DND-41 (cell line): ENCODE measurements at regions not wholly inside any gene's neighbourhood (a gene's known extent, or its start where the extent isn't known, plus 50 kb on each side); places are given as distances from the start of the nearest gene placed in this dataset.

Experiments used
- ATAC-seq: fragments of 200-7000 bp; cut with Tn5 transposase; 3 replicates; pipeline ENCODE4 v1.9.1; 2021; ENCODE audit warnings: low read depth; ENCODE audit not compliant: insufficient read depth
- DNase-seq: peaks from one replicate; pipeline ENCODE4 v3.0.0-alpha.2; 2020
- H2AFZ ChIP-seq: 2 replicates; pipeline ENCODE4 v1.6.0; 2012; ENCODE audit warnings: low read depth, low read length
- H3K27ac ChIP-seq: 2 replicates; pipeline ENCODE4 v1.5.1; 2012; ENCODE audit warnings: low read length, inconsistent platforms
- H3K27me3 ChIP-seq: fragments of 200-600 bp; sonication (generic); 2 replicates; pipeline ENCODE4 v1.6.0; 2012; ENCODE audit warnings: low read length, mild to moderate bottlenecking, inconsistent platforms; ENCODE audit not compliant: insufficient read depth, poor library complexity
- H3K36me3 ChIP-seq: 2 replicates; pipeline ENCODE4 v1.5.1; 2012; ENCODE audit warnings: low read length, inconsistent platforms; ENCODE audit not compliant: insufficient read depth
- H3K4me1 ChIP-seq: 2 replicates; pipeline ENCODE4 v1.5.1; 2012; ENCODE audit warnings: mild to moderate bottlenecking, low read length; ENCODE audit not compliant: insufficient read depth
- H3K4me2 ChIP-seq: 2 replicates; pipeline ENCODE4 v1.6.0; 2012; ENCODE audit warnings: mild to moderate bottlenecking, moderate library complexity, low read length, inconsistent platforms; ENCODE audit not compliant: insufficient read depth
- H3K4me3 ChIP-seq, 2 experiments: fragments of 200-600 bp in 1 of 2; shearing (Covaris generic) in 1 of 2; 2 replicates each; pipeline ENCODE4 v1.5.1; 2012 to 2016; ENCODE audit warnings: inconsistent platforms in 2 of 2, low read length in 2 of 2, mild to moderate bottlenecking in 2 of 2, low read depth in 1 of 2, moderate library complexity in 1 of 2
- H3K79me2 ChIP-seq: 2 replicates; pipeline ENCODE4 v1.6.0; 2012; ENCODE audit warnings: low read length, inconsistent platforms; ENCODE audit not compliant: insufficient read depth
- H3K9ac ChIP-seq: 2 replicates; pipeline ENCODE4 v1.6.0; 2012; ENCODE audit warnings: low read depth, mild to moderate bottlenecking, inconsistent platforms, low read length, moderate library complexity
- H3K9me3 ChIP-seq: 2 replicates; pipeline ENCODE4 v1.5.1; 2012; ENCODE audit warnings: low read length, moderate library complexity, mild to moderate bottlenecking, inconsistent platforms; ENCODE audit not compliant: insufficient read depth, severe bottlenecking
- H4K20me1 ChIP-seq: 2 replicates; pipeline ENCODE4 v1.6.0; 2012; ENCODE audit warnings: low read length; ENCODE audit not compliant: insufficient read depth
- CTCF ChIP-seq: IDR thresholded peaks from 2 replicates; pipeline ENCODE4 v1.5.1; 2012; ENCODE audit warnings: borderline replicate concordance, low read length, moderate library complexity, mild to moderate bottlenecking; ENCODE audit not compliant: poor library complexity, severe bottlenecking; ENCODE audit errors: extremely low read depth
- EZH2 ChIP-seq: IDR thresholded peaks from 3 replicates; pipeline ENCODE4 v1.6.1; 2012; ENCODE audit warnings: borderline replicate concordance, low read depth, mild to moderate bottlenecking, moderate library complexity, low read length, inconsistent platforms; ENCODE audit not compliant: severe bottlenecking

GRCh38 chr1:47582891-47583608 lies 145.2 kb downstream of the FOXD2 start:
- Histone ChIP-seq H3K36me3 (no peaks in the 10 kb centered on the region), H3K4me1 (no peaks in the 10 kb centered on the region), H4K20me1 (no peaks in the 10 kb centered on the region; the same call in 1 of the 2 replicates), H2AFZ (no peak overlapping the region), H3K27ac (no peak overlapping the region), H3K4me2 (no peak overlapping the region), H3K4me3 (no peak overlapping the region), H3K27me3 (peaks cover 44% of the 10 kb centered on the region), H3K9ac (no peak overlapping the region), H3K79me2 (no peaks in the 10 kb centered on the region), H3K9me3 (no peaks in the 10 kb centered on the region)
- no peak for DNase-seq
- ATAC-seq, result 0 out of 3 replicates have a peak, but pooled peaks have one; percentile 39
- TF ChIP-seq EZH2 (no peak), CTCF (no peak)

- Histone ChIP-seq H2AFZ (no peak overlapping the region), H3K9ac (no peak overlapping the region), H3K79me2 (no peaks in the 10 kb centered on the region), H3K4me2 (no peak overlapping the region), H4K20me1 (no peaks in the 10 kb centered on the region; the same call in 1 of the 2 replicates), H3K27ac (no peak overlapping the region), H3K4me1 (no peaks in the 10 kb centered on the region), H3K4me3 (no peak overlapping the region), H3K36me3 (no peaks in the 10 kb centered on the region), H3K27me3 (peaks cover 46% of the 10 kb centered on the region), H3K9me3 (no peaks in the 10 kb centered on the region)
- no peak for ATAC-seq
- TF ChIP-seq EZH2, result no peak
- no peak for TF ChIP-seq CTCF
- DNase-seq, result no peak
Measured at GRCh38 chr1:47584249-47584648, 146.4 kb downstream of the FOXD2 start.

- Histone ChIP-seq H4K20me1 (no peaks in the 10 kb centered on the region), H3K27me3 (peaks cover 46% of the 10 kb centered on the region), H3K9ac (no peak overlapping the region), H3K36me3 (no peaks in the 10 kb centered on the region), H3K4me1 (no peaks in the 10 kb centered on the region), H3K79me2 (no peaks in the 10 kb centered on the region), H2AFZ (no peak overlapping the region), H3K9me3 (no peaks in the 10 kb centered on the region), H3K4me2 (no peak overlapping the region), H3K4me3 (no peak overlapping the region), H3K27ac (no peak overlapping the region)
- DNase-seq, result no peak
- no peak for TF ChIP-seq EZH2
- TF ChIP-seq CTCF, result no peak
- no peak for ATAC-seq
Measured at GRCh38 chr1:47585141-47585902, 147.5 kb downstream of the FOXD2 start.
